ENCODE measurements at regions not wholly inside any gene's neighbourhood (a gene's known extent, or its start where the extent isn't known, plus 50 kb on each side); places are given as distances from the start of the nearest gene placed in this dataset.

DNA sequence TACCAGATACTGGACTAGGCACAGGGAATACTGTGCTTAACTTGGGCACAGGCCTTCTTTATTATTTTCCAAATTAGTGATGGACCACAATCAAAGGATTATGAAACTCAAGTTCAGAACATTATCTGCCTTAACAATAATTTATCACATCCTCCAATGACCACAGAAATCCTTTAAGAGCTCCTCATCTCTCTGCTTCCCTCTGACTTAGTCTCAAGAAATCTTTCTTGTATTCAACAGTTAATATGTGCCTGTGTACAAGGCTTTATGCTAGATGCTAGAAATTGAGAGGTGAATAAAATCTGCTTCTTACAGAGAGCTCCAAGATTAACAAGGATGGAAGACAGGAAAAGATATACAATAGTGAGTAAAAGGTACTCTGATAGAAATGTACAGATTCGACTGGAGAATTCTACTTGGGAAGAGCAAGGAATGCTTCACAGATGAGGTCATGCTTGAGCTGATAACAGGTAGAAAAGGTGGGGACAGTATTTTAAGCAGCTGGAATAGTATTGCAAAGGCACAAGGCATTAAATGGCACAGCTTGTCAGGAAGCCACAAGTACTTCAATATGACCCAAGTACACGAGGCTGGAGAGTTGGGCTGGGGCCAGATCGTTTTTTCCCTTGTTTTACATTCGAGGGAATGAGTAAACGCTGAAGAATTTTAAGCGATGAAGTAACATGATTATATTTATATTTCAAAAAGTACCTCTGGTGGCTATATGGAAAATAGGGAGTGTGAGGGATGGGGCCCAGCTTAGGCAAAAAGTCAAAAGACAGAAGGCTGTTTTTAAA is 55.1 kb upstream of the ARID2 start:
- no peak for DNase-seq
- peaks cover 15% of the 10 kb centered on the region for H3K4me1 Mint-ChIP-seq
- H3K4me3 Mint-ChIP-seq, result no peak overlapping the region
- H3K9me3 Mint-ChIP-seq, result no peaks in the 10 kb centered on the region
- H3K36me3 Mint-ChIP-seq (ENCODE audit: low read depth), result peaks cover 3% of the 10 kb centered on the region
- H3K27me3 Mint-ChIP-seq, result peaks cover 3% of the 10 kb centered on the region
- no peak overlapping the region for H3K27ac Mint-ChIP-seq
- ChIA-PET POLR2A (no interaction called here), CTCF (interaction anchor here (0.6 kb wide), 2 partner anchors 111 to 1804 kb away, joined by 3 read pairs; no protein-coding TSS in a partner anchor)

DNA sequence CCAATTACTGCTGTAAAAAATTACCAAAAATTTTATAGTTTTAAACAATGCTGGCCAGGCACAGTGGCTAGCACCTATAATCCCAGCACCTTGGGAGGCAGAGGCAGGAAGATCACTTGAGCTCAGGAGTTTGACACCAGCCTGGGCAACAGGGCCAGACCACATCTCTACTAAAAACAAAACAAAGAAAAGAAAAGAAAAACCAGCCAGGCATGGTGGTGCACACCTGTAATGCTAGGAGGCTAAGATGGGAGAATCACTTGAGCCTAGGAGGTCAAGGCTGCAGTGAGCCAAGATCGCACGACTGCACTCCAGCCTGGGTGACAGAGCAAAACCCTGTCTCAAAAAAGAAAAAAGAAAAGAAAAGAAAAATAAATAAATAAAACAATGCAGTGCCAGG is 54.0 kb upstream of the ARID2 start:
- ChIA-PET CTCF (interaction anchor here (1.4 kb wide), 1 partner anchor 18 kb away, joined by 6 read pairs; no protein-coding TSS in a partner anchor), POLR2A (no interaction called here)
- H3K36me3 Mint-ChIP-seq (ENCODE audit: low read depth), result peaks cover 3% of the 10 kb centered on the region

More for the DNA sequence above, 54.0 kb upstream of the ARID2 start:
- H3K4me3 Mint-ChIP-seq, result no peak overlapping the region
- H3K4me1 Mint-ChIP-seq, result peaks cover 6% of the 10 kb centered on the region
- no peaks in the 10 kb centered on the region for H3K9me3 Mint-ChIP-seq
- H3K27me3 Mint-ChIP-seq, result peaks cover 3% of the 10 kb centered on the region
- DNase-seq, result no peak
- no peak overlapping the region for H3K27ac Mint-ChIP-seq

All from activated CD4-positive, alpha-beta T cell treated with anti-CD3 and anti-CD28 coated beads, Interleukin-2, amount 10 ng/mL, durations not matched to agents 7 days and 5 days (primary cell).